ENCODE measurements at regions not wholly inside any gene's neighbourhood (a gene's known extent, or its start where the extent isn't known, plus 50 kb on each side); places are given as distances from the start of the nearest gene placed in this dataset.

DNA sequence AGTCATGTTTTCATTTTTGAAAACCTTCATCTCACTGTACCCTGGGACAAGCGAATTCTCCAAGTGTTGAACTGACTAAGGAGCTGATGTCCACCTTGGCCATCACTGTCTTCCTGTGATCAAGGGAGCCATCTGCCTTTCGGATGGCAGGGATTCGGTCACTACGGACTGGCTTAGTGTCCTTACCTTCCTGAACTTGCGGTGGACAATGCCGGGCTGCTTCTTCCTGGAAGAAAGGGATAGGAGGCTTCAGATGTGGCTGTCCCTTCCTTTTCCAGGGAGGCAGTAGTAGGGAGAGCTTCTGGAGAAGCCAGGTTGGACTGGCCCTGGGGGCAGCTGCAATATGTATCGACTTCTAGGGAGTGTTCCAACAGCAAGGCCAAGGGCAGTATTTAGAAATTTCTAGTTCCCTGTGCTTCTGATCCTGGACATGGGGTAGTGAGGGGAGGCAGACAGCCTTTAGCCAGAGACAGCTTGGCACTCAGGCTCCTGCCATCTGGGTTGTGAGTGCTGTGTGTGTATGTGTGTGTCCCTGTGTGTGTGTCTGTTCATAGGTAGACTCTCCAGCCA is 114.6 kb downstream of the IER5 start:
- Histone ChIP-seq H3K36me3 (ENCODE audit: control insufficient read depth, insufficient read depth, low read length) (no peaks in the 10 kb centered on the region), H3K27me3 (ENCODE audit: control insufficient read depth, insufficient read depth, low read length) (no peaks in the 10 kb centered on the region), H3K4me3 (ENCODE audit: low read depth, low read length) (no peak overlapping the region)
- ChIA-PET POLR2A (no interaction called here), CTCF (interaction anchor here (1.1 to 2.7 kb wide), 3 partner anchors 11 to 222 kb away, joined by 3 to 16 read pairs (median 8); no protein-coding TSS in a partner anchor)
- TF ChIP-seq, protein P1, sequence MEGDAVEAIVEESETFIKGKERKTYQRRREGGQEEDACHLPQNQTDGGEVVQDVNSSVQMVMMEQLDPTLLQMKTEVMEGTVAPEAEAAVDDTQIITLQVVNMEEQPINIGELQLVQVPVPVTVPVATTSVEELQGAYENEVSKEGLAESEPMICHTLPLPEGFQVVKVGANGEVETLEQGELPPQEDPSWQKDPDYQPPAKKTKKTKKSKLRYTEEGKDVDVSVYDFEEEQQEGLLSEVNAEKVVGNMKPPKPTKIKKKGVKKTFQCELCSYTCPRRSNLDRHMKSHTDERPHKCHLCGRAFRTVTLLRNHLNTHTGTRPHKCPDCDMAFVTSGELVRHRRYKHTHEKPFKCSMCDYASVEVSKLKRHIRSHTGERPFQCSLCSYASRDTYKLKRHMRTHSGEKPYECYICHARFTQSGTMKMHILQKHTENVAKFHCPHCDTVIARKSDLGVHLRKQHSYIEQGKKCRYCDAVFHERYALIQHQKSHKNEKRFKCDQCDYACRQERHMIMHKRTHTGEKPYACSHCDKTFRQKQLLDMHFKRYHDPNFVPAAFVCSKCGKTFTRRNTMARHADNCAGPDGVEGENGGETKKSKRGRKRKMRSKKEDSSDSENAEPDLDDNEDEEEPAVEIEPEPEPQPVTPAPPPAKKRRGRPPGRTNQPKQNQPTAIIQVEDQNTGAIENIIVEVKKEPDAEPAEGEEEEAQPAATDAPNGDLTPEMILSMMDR (IDR thresholded peaks at IDR 0.05; ENCODE audit: insufficient read depth, low read depth, low read length) = no peak
- no peak for DNase-seq (ENCODE audit: low read depth)

DNA sequence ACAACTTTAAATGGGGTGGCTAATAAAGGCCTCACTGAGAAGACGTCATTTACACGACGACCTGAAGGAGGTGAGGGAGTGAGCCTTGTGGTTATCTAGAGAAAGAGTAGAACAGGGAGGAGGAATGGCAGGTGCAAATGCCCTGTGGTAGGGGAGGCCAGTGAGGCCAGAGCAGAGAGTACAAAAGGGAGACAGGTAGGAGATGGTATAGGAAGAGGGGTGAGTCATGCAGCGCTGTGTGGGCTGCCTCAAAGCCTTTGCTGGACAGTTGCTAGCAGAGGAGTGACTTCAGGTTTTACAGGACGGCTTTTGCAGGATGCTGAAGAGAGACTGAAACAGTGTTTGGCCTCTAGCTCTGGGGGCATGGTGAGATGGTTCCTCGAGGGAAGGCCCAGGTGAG is 116.0 kb downstream of the IER5 start:
- Histone ChIP-seq H3K36me3 (ENCODE audit: control insufficient read depth, insufficient read depth, low read length) (no peaks in the 10 kb centered on the region), H3K27me3 (ENCODE audit: control insufficient read depth, insufficient read depth, low read length) (peaks cover 4% of the 10 kb centered on the region), H3K4me3 (ENCODE audit: low read depth, low read length) (no peak overlapping the region)
- DNase-seq (ENCODE audit: low read depth) = no peak
- TF ChIP-seq, protein P1 (IDR thresholded peaks at IDR 0.05; ENCODE audit: insufficient read depth, low read depth, low read length) = no peak
- CTCF ChIA-PET = interaction anchor here (2.1 to 2.7 kb wide), 2 partner anchors 15 to 221 kb away, joined by 8 to 9 read pairs; no protein-coding TSS in a partner anchor
- POLR2A ChIA-PET = no interaction called here

DNA sequence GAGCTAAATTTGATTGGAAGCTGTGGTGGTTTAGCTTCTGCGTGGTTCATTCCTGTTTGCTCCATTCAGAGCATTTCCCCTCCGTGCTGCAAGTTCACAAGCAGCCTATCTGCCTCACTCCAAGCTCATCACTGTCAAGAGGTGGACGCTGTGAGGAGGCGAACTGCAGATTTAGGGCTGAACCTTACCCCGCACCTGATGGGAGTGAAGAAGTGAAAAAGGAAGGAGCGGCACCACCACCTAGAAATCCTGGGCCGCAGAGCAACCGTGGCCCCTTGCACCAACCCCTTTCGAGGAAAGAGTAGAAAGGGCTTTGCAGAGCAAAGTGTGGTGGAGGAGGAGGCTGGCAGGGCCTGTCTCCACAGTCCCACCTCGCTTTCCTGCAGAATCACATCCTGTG is 117.4 kb downstream of the IER5 start:
- TF ChIP-seq, protein P1 (IDR thresholded peaks at IDR 0.05; ENCODE audit: insufficient read depth, low read depth, low read length) = no peak
- Histone ChIP-seq H3K36me3 (ENCODE audit: control insufficient read depth, insufficient read depth, low read length) (no peaks in the 10 kb centered on the region), H3K27me3 (ENCODE audit: control insufficient read depth, insufficient read depth, low read length) (peaks cover 4% of the 10 kb centered on the region), H3K4me3 (ENCODE audit: low read depth, low read length) (no peak overlapping the region)
- CTCF ChIA-PET = interaction anchor here (2.1 kb wide), 1 partner anchor 16 kb away, joined by 9 read pairs; no protein-coding TSS in a partner anchor
- no peak for DNase-seq (ENCODE audit: low read depth)
- POLR2A ChIA-PET = no interaction called here

- Histone ChIP-seq H3K36me3 (ENCODE audit: control insufficient read depth, insufficient read depth, low read length) (no peaks in the 10 kb centered on the region), H3K27me3 (ENCODE audit: control insufficient read depth, insufficient read depth, low read length) (peaks cover 4% of the 10 kb centered on the region), H3K4me3 (ENCODE audit: low read depth, low read length) (no peak overlapping the region)
- ChIA-PET CTCF (interaction anchor here (0.9 to 1.0 kb wide), 2 partner anchors 10 to 16 kb away, joined by 3 to 4 read pairs; no protein-coding TSS in a partner anchor), POLR2A (no interaction called here)
- TF ChIP-seq, protein P1 (IDR thresholded peaks at IDR 0.05; ENCODE audit: insufficient read depth, low read depth, low read length) = no peak
- DNase-seq (ENCODE audit: low read depth) = no peak
Measured at GRCh38 chr1:181206513-181206912, 118.0 kb downstream of the IER5 start.

DNA sequence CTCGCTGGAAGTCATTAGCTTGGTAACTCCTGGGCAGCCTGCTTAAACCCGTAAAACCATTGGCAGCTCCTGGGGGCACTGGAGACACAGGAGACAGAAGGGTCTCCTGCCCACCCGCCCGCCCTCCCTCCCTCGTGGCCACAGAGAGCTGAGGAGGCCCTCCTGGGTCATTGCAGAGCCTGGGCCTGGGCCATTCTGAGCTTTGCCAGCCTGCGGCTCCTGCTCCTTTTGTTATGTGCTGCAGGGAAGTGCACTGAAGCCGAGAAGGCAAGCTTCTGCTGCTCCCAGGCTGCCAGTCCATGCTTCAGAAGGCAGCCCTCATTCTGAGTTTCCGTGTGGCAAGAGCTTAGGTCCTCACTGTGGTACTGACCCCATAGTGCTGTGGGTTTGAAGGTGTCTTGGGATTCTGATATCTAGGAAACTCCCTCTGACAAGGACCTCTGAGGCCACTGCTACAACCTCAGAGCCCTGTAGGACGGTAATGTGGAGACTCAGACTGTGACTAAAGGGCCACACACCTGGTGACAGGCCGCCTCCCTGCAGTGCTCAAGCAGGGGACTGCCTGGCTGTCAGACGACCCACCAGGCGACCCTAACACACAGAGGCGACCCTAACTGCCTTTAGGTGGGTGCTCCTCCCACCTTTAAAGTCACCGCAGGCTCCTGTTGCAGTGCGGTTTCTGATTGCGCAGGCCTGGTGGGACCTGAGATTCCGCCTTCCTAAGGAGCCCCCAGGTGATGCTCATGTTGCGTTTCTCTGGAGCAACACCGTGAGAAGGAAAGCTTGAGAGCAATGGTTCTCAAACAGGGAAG is 118.7 kb downstream of the IER5 start:
- no peak for DNase-seq (ENCODE audit: low read depth)
- POLR2A ChIA-PET = no interaction called here
- TF ChIP-seq, protein P1 (IDR thresholded peaks at IDR 0.05; ENCODE audit: insufficient read depth, low read depth, low read length) = no peak
- H3K27me3 ChIP-seq (ENCODE audit: control insufficient read depth, insufficient read depth, low read length) = peaks cover 4% of the 10 kb centered on the region
- no peaks in the 10 kb centered on the region for H3K36me3 ChIP-seq (ENCODE audit: control insufficient read depth, insufficient read depth, low read length)
- no peak overlapping the region for H3K4me3 ChIP-seq (ENCODE audit: low read depth, low read length)
- CTCF ChIA-PET = interaction anchor here (0.9 to 1.0 kb wide), 2 partner anchors 10 to 17 kb away, joined by 3 to 4 read pairs; no protein-coding TSS in a partner anchor

Data from BJ (cell line).